Fibroblast of lung (primary cell): ENCODE measurements at regions not wholly inside any gene's neighbourhood (a gene's known extent, or its start where the extent isn't known, plus 50 kb on each side); places are given as distances from the start of the nearest gene placed in this dataset.

Experiments
- DNase-seq, 2 donors: peaks; one replicate each; pipeline versions ENCODE4 v3.0.0 to v3.0.0-alpha.2; 2010; ENCODE audit warnings: low read depth in 2 of 2
- H2AFZ ChIP-seq: 2 replicates; pipeline ENCODE4 v1.5.1; 2012; ENCODE audit warnings: low read length, control low read depth, inconsistent platforms
- H3K27ac ChIP-seq: 2 replicates; pipeline ENCODE4 v1.5.1; 2011; ENCODE audit warnings: low read length, control low read depth; ENCODE audit not compliant: insufficient read depth
- H3K27me3 ChIP-seq: 2 replicates; pipeline ENCODE4 v1.5.1; 2011; ENCODE audit warnings: mild to moderate bottlenecking, low read length; ENCODE audit not compliant: control insufficient read depth, insufficient read depth
- H3K36me3 ChIP-seq: 2 replicates; pipeline ENCODE4 v1.5.1; 2011; ENCODE audit warnings: low read length; ENCODE audit not compliant: control insufficient read depth, insufficient read depth
- H3K4me1 ChIP-seq: 2 replicates; pipeline ENCODE4 v1.5.1; 2011; ENCODE audit warnings: low read length; ENCODE audit not compliant: control insufficient read depth, insufficient read depth; ENCODE audit errors: extremely low read depth
- H3K4me2 ChIP-seq: 2 replicates; pipeline ENCODE4 v1.5.1; 2011; ENCODE audit warnings: low read length, control low read depth; ENCODE audit not compliant: insufficient read depth; ENCODE audit errors: extremely low read depth
- H3K4me3 ChIP-seq, 4 experiments: fragments of 200-600 bp in 1 of 4; sonication (generic) in 1 of 4; replicated peaks in 1 of 4; 2 replicates each; pipeline ENCODE4 v1.5.1; 2011 to 2016; ENCODE audit warnings: low read length in 4 of 4, low read depth in 3 of 4, mild to moderate bottlenecking in 3 of 4, control low read depth in 2 of 4, inconsistent platforms in 1 of 4, mixed read lengths in 1 of 4; ENCODE audit not compliant: insufficient read depth in 1 of 4; ENCODE audit errors: control extremely low read depth in 1 of 4
- H3K79me2 ChIP-seq: 2 replicates; pipeline ENCODE4 v1.5.1; 2012; ENCODE audit warnings: mild to moderate bottlenecking, low read length, inconsistent platforms; ENCODE audit not compliant: control insufficient read depth, insufficient read depth
- H3K9ac ChIP-seq: 2 replicates; pipeline ENCODE4 v1.5.1; 2011; ENCODE audit warnings: mild to moderate bottlenecking, low read length, control low read depth; ENCODE audit not compliant: insufficient read depth
- H3K9me3 ChIP-seq: 2 replicates; pipeline ENCODE4 v1.5.1; 2012; ENCODE audit warnings: low read depth, low read length; ENCODE audit not compliant: control insufficient read depth, insufficient read depth
- H4K20me1 ChIP-seq: 2 replicates; pipeline ENCODE4 v1.5.1; 2011; ENCODE audit warnings: low read length; ENCODE audit not compliant: control insufficient read depth, insufficient read depth; ENCODE audit errors: extremely low read depth
- CTCF ChIP-seq, 2 donors: IDR thresholded peaks in 1 of 2; conservative IDR thresholded peaks in 1 of 2; 1 replicate in 1 of 2; 2 replicates in 1 of 2; pipeline ENCODE4 v1.5.1; 2011 to 2012; ENCODE audit warnings: low read length in 2 of 2, control low read depth in 1 of 2, inconsistent platforms in 1 of 2, low read depth in 1 of 2, mild to moderate bottlenecking in 1 of 2
- EZH2 ChIP-seq: IDR thresholded peaks from 2 replicates; pipeline ENCODE4 v1.5.1; 2012; ENCODE audit warnings: low read length, control low read depth, mild to moderate bottlenecking; ENCODE audit errors: missing control alignments

- no peaks in the 10 kb centered on the region for H3K27me3 ChIP-seq
- TF ChIP-seq CTCF (conservative IDR thresholded peaks at IDR 0.05 in 1 of 2, IDR thresholded peaks at IDR 0.05 in 1 of 2; ENCODE audit: low read depth in 1 of 2, low read length in 2 of 2): no peak
- TF ChIP-seq EZH2: no peak
- H3K9me3 ChIP-seq: no peaks in the 10 kb centered on the region
- H3K79me2 ChIP-seq: no peaks in the 10 kb centered on the region
- H4K20me1 ChIP-seq: no peaks in the 10 kb centered on the region
- no peak overlapping the region for H3K27ac ChIP-seq
- no peak overlapping the region for H3K4me2 ChIP-seq
- no peak overlapping the region for H3K4me3 ChIP-seq
- no peak for DNase-seq
- H3K4me1 ChIP-seq: no peaks in the 10 kb centered on the region
- H3K36me3 ChIP-seq: no peaks in the 10 kb centered on the region
- no peak overlapping the region for H2AFZ ChIP-seq
- no peak overlapping the region for H3K9ac ChIP-seq
Observed at GRCh38 chrX:20409991-20410390, 143.3 kb upstream of the RPS6KA3 start.

DNA sequence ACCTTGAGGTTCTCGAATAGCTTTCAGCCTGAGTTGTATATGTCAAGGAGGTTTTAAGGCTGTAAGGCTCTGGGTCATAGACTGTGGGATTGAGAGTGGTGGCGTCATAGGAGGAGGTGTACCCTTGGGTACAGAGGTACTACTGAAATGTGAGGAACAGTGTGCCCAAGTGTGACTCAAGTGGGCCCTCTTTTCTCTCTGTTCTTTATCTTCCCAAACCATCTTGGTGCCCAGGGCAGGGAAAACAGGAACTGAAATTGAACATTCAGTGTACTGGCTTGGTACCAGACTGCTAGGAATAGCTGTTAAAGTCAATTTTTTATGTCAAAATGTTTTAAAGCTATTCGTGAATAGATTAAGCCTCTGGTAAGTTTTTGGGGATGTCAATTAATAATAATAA, 136.2 kb upstream of the RPS6KA3 start:
- TF ChIP-seq EZH2: no peak
- no peak for TF ChIP-seq CTCF (conservative IDR thresholded peaks at IDR 0.05 in 1 of 2, IDR thresholded peaks at IDR 0.05 in 1 of 2; ENCODE audit: low read depth in 1 of 2, low read length in 2 of 2)
- Histone ChIP-seq H3K27ac (no peak overlapping the region), H2AFZ (no peak overlapping the region), H4K20me1 (no peaks in the 10 kb centered on the region), H3K79me2 (no peaks in the 10 kb centered on the region), H3K4me3 (no peak overlapping the region), H3K4me2 (no peak overlapping the region), H3K4me1 (no peaks in the 10 kb centered on the region), H3K9ac (no peak overlapping the region), H3K9me3 (no peaks in the 10 kb centered on the region), H3K27me3 (no peaks in the 10 kb centered on the region), H3K36me3 (no peaks in the 10 kb centered on the region)
- no peak for DNase-seq

- Histone ChIP-seq H3K4me2 (no peak overlapping the region), H3K36me3 (no peaks in the 10 kb centered on the region), H3K4me1 (no peaks in the 10 kb centered on the region), H3K9ac (no peak overlapping the region), H3K27me3 (no peaks in the 10 kb centered on the region), H3K79me2 (no peaks in the 10 kb centered on the region), H3K27ac (no peak overlapping the region), H3K9me3 (no peaks in the 10 kb centered on the region), H4K20me1 (no peaks in the 10 kb centered on the region), H2AFZ (no peak overlapping the region), H3K4me3 (no peak overlapping the region)
- no peak for DNase-seq
- no peak for TF ChIP-seq EZH2
- TF ChIP-seq CTCF (conservative IDR thresholded peaks at IDR 0.05 in 1 of 2, IDR thresholded peaks at IDR 0.05 in 1 of 2; ENCODE audit: low read depth in 1 of 2, low read length in 2 of 2): no peak
Observed at GRCh38 chrX:20399728-20400414, 133.2 kb upstream of the RPS6KA3 start.
